OCI-LY1 (cell line): ENCODE measurements at regions not wholly inside any gene's neighbourhood (a gene's known extent, or its start where the extent isn't known, plus 50 kb on each side); places are given as distances from the start of the nearest gene placed in this dataset.

Source experiments
- H2AFZ ChIP-seq: fragments of 200-600 bp; sonication (generic), shearing (Covaris generic); 2 replicates; pipeline ENCODE4 v1.6.0; 2014; ENCODE audit warnings: antibody characterized with exemption, mild to moderate bottlenecking, low read length
- H3F3A ChIP-seq: fragments of 200-600 bp; sonication (generic), shearing (Covaris generic); 2 replicates; pipeline ENCODE4 v1.6.0; 2014; ENCODE audit warnings: mild to moderate bottlenecking, antibody characterized with exemption, low read length, moderate library complexity; ENCODE audit not compliant: insufficient read depth
- H3K27ac ChIP-seq: fragments of 200-600 bp; sonication (generic); 2 replicates; pipeline ENCODE4 v1.5.1; 2014; ENCODE audit warnings: low read length, mixed run types, mild to moderate bottlenecking, low read depth; ENCODE audit not compliant: poor library complexity, severe bottlenecking
- H3K27me3 ChIP-seq: fragments of 200-600 bp; sonication (generic); 2 replicates; pipeline ENCODE4 v1.6.0; 2014; ENCODE audit warnings: antibody characterized with exemption, mild to moderate bottlenecking, low read length, moderate library complexity; ENCODE audit not compliant: insufficient read depth
- H3K36me3 ChIP-seq: fragments of 200-600 bp; sonication (generic); 2 replicates; pipeline ENCODE4 v1.6.1; 2014; ENCODE audit warnings: mild to moderate bottlenecking, antibody characterized with exemption, low read length, moderate library complexity, mixed read lengths; ENCODE audit not compliant: insufficient read depth
- H3K4me1 ChIP-seq: fragments of 200-600 bp; sonication (generic); 2 replicates; pipeline ENCODE4 v1.5.1; 2014; ENCODE audit warnings: mild to moderate bottlenecking, low read length, moderate library complexity; ENCODE audit not compliant: insufficient read depth, severe bottlenecking
- H3K4me2 ChIP-seq: fragments of 200-600 bp; sonication (generic), shearing (Covaris generic); 2 replicates; pipeline ENCODE4 v1.6.1; 2014; ENCODE audit warnings: low read length
- H3K4me3 ChIP-seq: fragments of 200-600 bp; sonication (generic); 2 replicates; pipeline ENCODE4 v1.5.1; 2014; ENCODE audit warnings: low read length, low read depth, mild to moderate bottlenecking, mixed read lengths; ENCODE audit not compliant: poor library complexity, severe bottlenecking
- H3K79me2 ChIP-seq: fragments of 200-600 bp; shearing (Covaris generic); 2 replicates; pipeline ENCODE4 v1.6.1; 2016; ENCODE audit warnings: mixed run types, low read length, mixed read lengths; ENCODE audit not compliant: insufficient read depth
- H3K9ac ChIP-seq: fragments of 200-600 bp; sonication (generic), shearing (Covaris generic); 2 replicates; pipeline ENCODE4 v1.6.1; 2014; ENCODE audit warnings: mild to moderate bottlenecking, low read length, mixed read lengths
- H3K9me2 ChIP-seq: fragments of 200-600 bp; sonication (generic), shearing (Covaris generic); 2 replicates; pipeline ENCODE4 v1.6.1; 2014; ENCODE audit warnings: low read depth, mild to moderate bottlenecking, low read length, mixed read lengths
- H3K9me3 ChIP-seq: fragments of 200-600 bp; shearing (Covaris generic); 2 replicates; pipeline ENCODE4 v1.6.1; 2014; ENCODE audit warnings: low read length, mixed read lengths
- H4K20me1 ChIP-seq: fragments of 200-600 bp; sonication (generic), shearing (Covaris generic); 2 replicates; pipeline ENCODE4 v1.6.0; 2016; ENCODE audit warnings: mild to moderate bottlenecking, low read length; ENCODE audit not compliant: insufficient read depth
- EZH2 ChIP-seq: fragments of 200-600 bp; sonication (generic), shearing (Covaris generic); IDR thresholded peaks from 2 replicates; pipeline ENCODE4 v1.8.0; 2017; ENCODE audit warnings: borderline replicate concordance, mixed run types, mild to moderate bottlenecking, antibody characterized with exemption, low read length, moderate library complexity, mixed read lengths
- TF ChIP-seq, protein P1 (sequence below): fragments of 200-600 bp; sonication (generic), shearing (Covaris generic); IDR thresholded peaks from 2 replicates; pipeline ENCODE4 v1.5.1; 2017; ENCODE audit warnings: mild to moderate bottlenecking, antibody characterized with exemption, low read length, moderate library complexity, mixed read lengths

- Histone ChIP-seq H3K36me3 (no peaks in the 10 kb centered on the region), H4K20me1 (no peaks in the 10 kb centered on the region), H3K27me3 (no peaks in the 10 kb centered on the region), H3K27ac (no peak overlapping the region), H3K9me3 (no peaks in the 10 kb centered on the region), H3K79me2 (no peaks in the 10 kb centered on the region), H3K9ac (no peak overlapping the region), H3F3A (no peaks in the 10 kb centered on the region), H3K4me1 (no peaks in the 10 kb centered on the region), H3K4me3 (no peak overlapping the region), H3K9me2 (no peaks in the 10 kb centered on the region), H3K4me2 (no peak overlapping the region), H2AFZ (no peak overlapping the region)
- TF ChIP-seq, protein P1, sequence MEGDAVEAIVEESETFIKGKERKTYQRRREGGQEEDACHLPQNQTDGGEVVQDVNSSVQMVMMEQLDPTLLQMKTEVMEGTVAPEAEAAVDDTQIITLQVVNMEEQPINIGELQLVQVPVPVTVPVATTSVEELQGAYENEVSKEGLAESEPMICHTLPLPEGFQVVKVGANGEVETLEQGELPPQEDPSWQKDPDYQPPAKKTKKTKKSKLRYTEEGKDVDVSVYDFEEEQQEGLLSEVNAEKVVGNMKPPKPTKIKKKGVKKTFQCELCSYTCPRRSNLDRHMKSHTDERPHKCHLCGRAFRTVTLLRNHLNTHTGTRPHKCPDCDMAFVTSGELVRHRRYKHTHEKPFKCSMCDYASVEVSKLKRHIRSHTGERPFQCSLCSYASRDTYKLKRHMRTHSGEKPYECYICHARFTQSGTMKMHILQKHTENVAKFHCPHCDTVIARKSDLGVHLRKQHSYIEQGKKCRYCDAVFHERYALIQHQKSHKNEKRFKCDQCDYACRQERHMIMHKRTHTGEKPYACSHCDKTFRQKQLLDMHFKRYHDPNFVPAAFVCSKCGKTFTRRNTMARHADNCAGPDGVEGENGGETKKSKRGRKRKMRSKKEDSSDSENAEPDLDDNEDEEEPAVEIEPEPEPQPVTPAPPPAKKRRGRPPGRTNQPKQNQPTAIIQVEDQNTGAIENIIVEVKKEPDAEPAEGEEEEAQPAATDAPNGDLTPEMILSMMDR = no peak
- TF ChIP-seq EZH2 = no peak
Observed at GRCh38 chr16:62853887-62854286, 817.6 kb upstream of the CDH8 start.

DNA sequence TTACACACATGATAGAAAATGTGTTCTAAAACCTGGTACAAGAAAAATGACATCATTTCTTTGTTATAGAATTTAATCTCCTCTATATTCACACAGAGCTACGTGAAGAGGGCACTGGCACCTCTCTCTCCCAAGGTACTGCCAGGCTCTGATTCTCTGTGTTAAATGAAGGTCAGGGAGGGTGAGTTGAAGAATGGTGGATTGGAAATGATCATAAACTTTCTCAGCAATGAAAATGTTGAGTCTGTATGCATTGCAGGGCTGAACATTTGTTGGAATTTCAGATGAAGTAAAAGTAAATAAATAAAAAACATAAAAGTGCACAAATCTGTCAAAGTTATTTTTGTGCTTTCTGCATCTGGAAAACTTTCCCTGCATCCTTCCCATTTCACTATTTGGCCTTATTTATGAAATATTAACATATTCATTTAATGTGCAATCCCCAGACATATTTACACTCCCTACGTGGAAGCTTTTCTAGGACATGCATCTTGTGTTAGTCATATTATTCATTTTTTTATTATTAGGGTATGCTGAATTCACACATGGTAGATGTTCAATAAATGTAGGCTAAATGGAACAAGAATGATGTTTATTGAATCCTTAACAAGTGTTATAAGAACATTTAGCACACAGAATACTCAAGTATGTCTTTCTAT lies 810.3 kb upstream of the CDH8 start:
- TF ChIP-seq, protein P1 = no peak
- no peak for TF ChIP-seq EZH2
- no peaks in the 10 kb centered on the region for H3K9me3 ChIP-seq
- H3K4me1 ChIP-seq = no peaks in the 10 kb centered on the region
- H3K9me2 ChIP-seq = no peaks in the 10 kb centered on the region
- H3K36me3 ChIP-seq = no peaks in the 10 kb centered on the region
- H4K20me1 ChIP-seq = no peaks in the 10 kb centered on the region
- no peak overlapping the region for H3K4me2 ChIP-seq
- H2AFZ ChIP-seq = no peak overlapping the region
- H3K9ac ChIP-seq = no peak overlapping the region
- H3F3A ChIP-seq = no peaks in the 10 kb centered on the region
- no peak overlapping the region for H3K4me3 ChIP-seq
- no peaks in the 10 kb centered on the region for H3K27me3 ChIP-seq
- no peak overlapping the region for H3K27ac ChIP-seq
- no peaks in the 10 kb centered on the region for H3K79me2 ChIP-seq

- H3K9ac ChIP-seq = no peak overlapping the region
- no peaks in the 10 kb centered on the region for H3K36me3 ChIP-seq
- TF ChIP-seq, protein P1 = no peak
- TF ChIP-seq EZH2 = no peak
- no peaks in the 10 kb centered on the region for H3K27me3 ChIP-seq
- no peaks in the 10 kb centered on the region for H3K79me2 ChIP-seq
- H4K20me1 ChIP-seq = no peaks in the 10 kb centered on the region
- H3K27ac ChIP-seq = no peak overlapping the region
- no peak overlapping the region for H3K4me2 ChIP-seq
- no peaks in the 10 kb centered on the region for H3K9me3 ChIP-seq
- no peaks in the 10 kb centered on the region for H3K4me1 ChIP-seq
- no peak overlapping the region for H3K4me3 ChIP-seq
- H3F3A ChIP-seq = no peaks in the 10 kb centered on the region
- H3K9me2 ChIP-seq = no peaks in the 10 kb centered on the region
- no peak overlapping the region for H2AFZ ChIP-seq
Observed at GRCh38 chr16:62832214-62832613, 796.0 kb upstream of the CDH8 start.
